ENCODE measurements at regions not wholly inside any gene's neighbourhood (a gene's known extent, or its start where the extent isn't known, plus 50 kb on each side); places are given as distances from the start of the nearest gene placed in this dataset.

DNA sequence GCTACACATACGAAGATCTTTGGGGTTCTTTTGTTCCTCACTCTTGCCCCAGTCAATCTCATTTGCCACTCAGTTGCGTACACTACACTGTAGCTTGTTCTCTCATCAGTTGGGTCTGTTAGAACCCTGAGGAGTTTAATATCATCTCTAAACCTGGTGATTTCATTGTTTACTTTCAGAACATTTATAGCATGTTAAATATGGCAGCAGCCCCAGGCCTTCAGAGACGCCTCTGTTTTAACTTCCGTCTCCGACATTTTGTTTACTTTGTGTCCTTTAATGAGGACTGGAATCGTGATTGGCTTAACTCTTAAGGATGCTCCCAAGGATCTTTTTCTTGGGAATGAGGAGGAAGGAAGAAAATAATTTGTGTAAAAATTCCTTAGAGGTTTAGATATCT, 510.1 kb downstream of the NR2F1-AS1 start:
- TF ChIP-seq, protein P1, sequence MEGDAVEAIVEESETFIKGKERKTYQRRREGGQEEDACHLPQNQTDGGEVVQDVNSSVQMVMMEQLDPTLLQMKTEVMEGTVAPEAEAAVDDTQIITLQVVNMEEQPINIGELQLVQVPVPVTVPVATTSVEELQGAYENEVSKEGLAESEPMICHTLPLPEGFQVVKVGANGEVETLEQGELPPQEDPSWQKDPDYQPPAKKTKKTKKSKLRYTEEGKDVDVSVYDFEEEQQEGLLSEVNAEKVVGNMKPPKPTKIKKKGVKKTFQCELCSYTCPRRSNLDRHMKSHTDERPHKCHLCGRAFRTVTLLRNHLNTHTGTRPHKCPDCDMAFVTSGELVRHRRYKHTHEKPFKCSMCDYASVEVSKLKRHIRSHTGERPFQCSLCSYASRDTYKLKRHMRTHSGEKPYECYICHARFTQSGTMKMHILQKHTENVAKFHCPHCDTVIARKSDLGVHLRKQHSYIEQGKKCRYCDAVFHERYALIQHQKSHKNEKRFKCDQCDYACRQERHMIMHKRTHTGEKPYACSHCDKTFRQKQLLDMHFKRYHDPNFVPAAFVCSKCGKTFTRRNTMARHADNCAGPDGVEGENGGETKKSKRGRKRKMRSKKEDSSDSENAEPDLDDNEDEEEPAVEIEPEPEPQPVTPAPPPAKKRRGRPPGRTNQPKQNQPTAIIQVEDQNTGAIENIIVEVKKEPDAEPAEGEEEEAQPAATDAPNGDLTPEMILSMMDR (IDR thresholded peaks at IDR 0.05) = no peak
- TF ChIP-seq ZFX (IDR thresholded peaks at IDR 0.05; ENCODE audit: borderline replicate concordance) = no peak
- peak overlapping the region; percentile 87 for H3K27ac ChIP-seq

DNA sequence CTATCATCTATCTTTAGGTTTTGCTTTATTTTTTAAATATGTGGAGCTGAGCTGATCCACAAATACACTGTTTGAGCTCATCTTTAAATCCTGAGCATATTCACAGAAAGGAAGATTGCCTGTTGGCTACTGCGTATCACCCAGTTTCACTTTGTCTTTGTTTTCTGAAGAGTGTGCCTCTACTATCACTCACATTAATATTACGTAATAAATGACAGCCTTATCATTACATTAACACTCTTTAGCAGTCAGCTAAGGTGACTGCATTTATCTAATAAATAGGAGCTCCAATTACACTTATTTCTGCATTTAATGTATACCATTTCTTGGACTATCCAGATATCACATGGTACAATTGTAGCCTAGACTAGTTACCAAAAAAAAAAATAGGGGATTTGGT, 511.7 kb downstream of the NR2F1-AS1 start:
- TF ChIP-seq, protein P1 (IDR thresholded peaks at IDR 0.05) = no peak
- no peak for TF ChIP-seq ZFX (IDR thresholded peaks at IDR 0.05; ENCODE audit: borderline replicate concordance)
- H3K27ac ChIP-seq = no peak overlapping the region

DNA sequence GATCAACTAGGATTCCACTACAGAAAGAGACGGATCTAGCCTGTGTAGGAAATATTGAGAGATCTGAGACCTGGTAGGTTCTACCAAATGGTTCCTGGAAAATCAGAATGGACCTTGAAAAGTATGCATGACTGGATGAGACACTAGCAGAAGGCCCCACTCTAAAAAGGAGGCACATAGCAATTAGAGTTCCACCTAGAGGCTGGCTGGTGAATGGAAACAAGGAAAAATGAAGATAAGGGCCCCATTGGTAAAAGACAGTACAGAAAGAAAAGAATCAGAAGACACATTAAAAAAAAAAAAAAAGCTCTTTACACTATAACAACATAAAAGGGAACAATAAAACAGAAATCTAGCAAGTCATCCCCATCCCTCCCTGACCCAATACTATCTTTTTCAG, 518.5 kb downstream of the NR2F1-AS1 start:
- TF ChIP-seq, protein P1 (IDR thresholded peaks at IDR 0.05) = peak; percentile 55
- no peak for TF ChIP-seq ZFX (IDR thresholded peaks at IDR 0.05; ENCODE audit: borderline replicate concordance)
- no peak overlapping the region for H3K27ac ChIP-seq

DNA sequence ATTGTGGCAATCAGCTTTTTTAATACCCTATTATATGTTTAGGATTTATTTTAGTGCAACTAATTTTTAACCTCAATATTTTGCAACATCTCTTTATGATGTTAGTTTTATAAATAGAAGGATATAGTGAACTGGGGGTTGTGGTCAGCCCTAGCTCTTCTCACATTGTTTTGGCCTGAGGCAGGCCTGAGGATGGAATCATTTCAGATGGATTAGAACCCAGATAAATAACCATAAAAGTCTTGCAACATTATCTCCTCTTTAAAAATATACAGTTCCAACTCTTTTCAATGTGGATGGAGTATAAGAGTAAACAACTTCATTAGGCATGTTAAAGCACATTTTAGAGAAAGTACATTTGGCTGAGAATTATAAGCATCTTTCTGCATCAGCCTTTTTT, 522.7 kb downstream of the NR2F1-AS1 start:
- no peak overlapping the region for H3K27ac ChIP-seq
- no peak for TF ChIP-seq ZFX (IDR thresholded peaks at IDR 0.05; ENCODE audit: borderline replicate concordance)
- TF ChIP-seq, protein P1 (IDR thresholded peaks at IDR 0.05) = no peak

DNA sequence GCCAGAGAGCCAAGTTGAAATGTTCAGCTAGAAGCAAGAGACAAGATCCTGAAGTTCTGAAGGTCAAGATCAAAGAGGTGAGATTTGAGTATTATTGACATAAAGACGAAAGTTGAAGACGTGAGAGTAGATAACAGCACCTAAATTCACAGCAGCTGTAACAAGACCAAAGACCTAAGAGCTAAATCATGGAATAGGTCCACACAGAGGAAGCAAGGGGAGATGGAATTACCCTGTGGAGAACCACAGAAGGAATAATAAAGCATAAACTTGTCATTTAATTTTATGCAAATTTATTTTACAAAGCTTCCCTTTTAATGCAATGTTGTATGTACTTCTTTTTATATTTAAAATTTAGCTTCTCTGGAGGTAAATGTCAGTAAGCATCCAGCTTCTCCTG, 523.7 kb downstream of the NR2F1-AS1 start:
- H3K27ac ChIP-seq = no peak overlapping the region
- TF ChIP-seq, protein P1 (IDR thresholded peaks at IDR 0.05) = no peak
- no peak for TF ChIP-seq ZFX (IDR thresholded peaks at IDR 0.05; ENCODE audit: borderline replicate concordance)

DNA sequence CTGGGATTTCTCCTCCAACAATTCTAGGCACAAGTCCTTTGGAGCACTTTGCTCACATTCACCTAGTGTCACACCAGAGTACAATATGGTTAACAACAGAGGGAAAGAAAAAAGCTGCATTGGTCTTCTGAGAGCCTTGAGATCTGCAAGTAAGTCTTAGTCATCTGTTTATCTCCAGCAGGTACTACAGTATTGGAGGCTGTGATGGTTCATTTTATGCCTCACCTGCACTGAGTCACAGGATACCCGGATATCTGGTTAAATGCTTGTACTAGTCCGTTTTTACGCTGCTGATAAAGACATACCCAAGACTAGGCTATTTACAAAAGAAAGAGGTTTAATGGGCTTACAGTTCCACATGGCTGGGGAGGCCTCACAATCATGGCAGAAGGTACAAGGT, 525.0 kb downstream of the NR2F1-AS1 start:
- no peak overlapping the region for H3K27ac ChIP-seq
- TF ChIP-seq, protein P1 (IDR thresholded peaks at IDR 0.05) = no peak
- no peak for TF ChIP-seq ZFX (IDR thresholded peaks at IDR 0.05; ENCODE audit: borderline replicate concordance)

DNA sequence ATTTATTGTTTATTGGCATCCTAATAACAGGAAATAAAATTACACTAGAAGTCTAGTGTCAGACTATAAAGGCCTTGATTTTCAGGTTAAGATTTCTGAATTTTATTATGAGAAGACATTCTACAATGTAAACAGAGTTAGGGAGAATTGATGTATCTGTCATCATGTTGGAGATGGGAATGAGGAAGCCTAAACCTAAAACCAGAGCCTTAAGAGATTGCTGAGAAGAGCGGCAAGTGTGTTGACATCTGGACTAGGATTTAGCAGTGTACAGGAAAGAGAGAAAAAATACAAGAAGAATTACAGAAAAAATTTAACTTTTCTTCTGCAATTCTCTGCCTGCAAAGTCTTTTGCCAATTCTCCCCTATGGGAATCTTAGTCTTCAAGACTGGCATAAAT, 525.5 kb downstream of the NR2F1-AS1 start:
- TF ChIP-seq, protein P1 (IDR thresholded peaks at IDR 0.05) = no peak
- TF ChIP-seq ZFX (IDR thresholded peaks at IDR 0.05; ENCODE audit: borderline replicate concordance) = no peak

More for the DNA sequence above, 525.5 kb downstream of the NR2F1-AS1 start:
- H3K27ac ChIP-seq = no peak overlapping the region
